Loucy (cell line): ENCODE measurements at regions not wholly inside any gene's neighbourhood (a gene's known extent, or its start where the extent isn't known, plus 50 kb on each side); places are given as distances from the start of the nearest gene placed in this dataset.

Experiments used
- H2AFZ ChIP-seq: fragments of 200-600 bp; sonication (generic); 2 replicates; pipeline ENCODE4 v1.6.0; 2016; ENCODE audit warnings: antibody characterized with exemption, mild to moderate bottlenecking, low read length, moderate library complexity
- H3F3A ChIP-seq: fragments of 200-600 bp; 2 replicates; pipeline ENCODE4 v1.6.0; 2016; ENCODE audit warnings: antibody characterized with exemption, low read depth, mild to moderate bottlenecking
- H3K27me3 ChIP-seq: fragments of 200-600 bp; sonication (generic); 2 replicates; pipeline ENCODE4 v1.6.1; 2014; ENCODE audit warnings: low read length, mild to moderate bottlenecking; ENCODE audit not compliant: insufficient read depth, poor library complexity, severe bottlenecking
- H3K36me3 ChIP-seq: fragments of 200-600 bp; sonication (generic); 2 replicates; pipeline ENCODE4 v1.6.1; 2016; ENCODE audit warnings: low read length; ENCODE audit not compliant: insufficient read depth
- H3K4me1 ChIP-seq: fragments of 200-600 bp; sonication (generic); 2 replicates; pipeline ENCODE4 v1.5.1; 2014; ENCODE audit warnings: low read length, mild to moderate bottlenecking; ENCODE audit not compliant: insufficient read depth, poor library complexity, severe bottlenecking
- H3K4me2 ChIP-seq: fragments of 200-600 bp; sonication (generic); 2 replicates; pipeline ENCODE4 v1.6.0; 2014; ENCODE audit warnings: antibody characterized with exemption, low read length, low read depth, mild to moderate bottlenecking; ENCODE audit not compliant: poor library complexity, severe bottlenecking
- H3K4me3 ChIP-seq: fragments of 200-600 bp; sonication (generic); 2 replicates; pipeline ENCODE4 v1.5.1; 2014; ENCODE audit warnings: low read length, mild to moderate bottlenecking, mixed read lengths; ENCODE audit not compliant: poor library complexity, severe bottlenecking
- H3K79me2 ChIP-seq: fragments of 200-600 bp; sonication (generic); 2 replicates; pipeline ENCODE4 v1.6.1; 2014; ENCODE audit warnings: low read length; ENCODE audit not compliant: insufficient read depth
- H3K9ac ChIP-seq: fragments of 200-600 bp; sonication (generic); 2 replicates; pipeline ENCODE4 v1.6.0; 2014; ENCODE audit warnings: mild to moderate bottlenecking, low read depth, low read length, moderate library complexity; ENCODE audit not compliant: poor library complexity, severe bottlenecking
- H3K9me2 ChIP-seq: fragments of 200-600 bp; sonication (generic); replicated peaks from 2 replicates; pipeline ENCODE4 v1.6.1; 2016; ENCODE audit warnings: low read depth, low read length, mixed read lengths
- H3K9me3 ChIP-seq: fragments of 200-600 bp; sonication (generic); 2 replicates; pipeline ENCODE4 v1.6.1; 2014; ENCODE audit warnings: mild to moderate bottlenecking, antibody characterized with exemption, low read length, low read depth; ENCODE audit not compliant: insufficient read depth
- H4K20me1 ChIP-seq: fragments of 200-600 bp; sonication (generic); 2 replicates; pipeline ENCODE4 v1.6.0; 2014; ENCODE audit warnings: antibody characterized with exemption, low read length, mild to moderate bottlenecking; ENCODE audit not compliant: insufficient read depth, poor library complexity, severe bottlenecking
- EZH2phosphoT487 ChIP-seq: fragments of 200-600 bp; IDR thresholded peaks from 2 replicates; pipeline ENCODE4 v1.6.1; 2018; ENCODE audit warnings: antibody characterized with exemption, mild to moderate bottlenecking, moderate library complexity, borderline replicate concordance
- TF ChIP-seq, protein P1 (sequence below): fragments of 200-600 bp; sonication (generic); conservative IDR thresholded peaks from 2 replicates; pipeline ENCODE4 v1.5.1; 2014; ENCODE audit warnings: mild to moderate bottlenecking, antibody characterized with exemption, low read length

DNA sequence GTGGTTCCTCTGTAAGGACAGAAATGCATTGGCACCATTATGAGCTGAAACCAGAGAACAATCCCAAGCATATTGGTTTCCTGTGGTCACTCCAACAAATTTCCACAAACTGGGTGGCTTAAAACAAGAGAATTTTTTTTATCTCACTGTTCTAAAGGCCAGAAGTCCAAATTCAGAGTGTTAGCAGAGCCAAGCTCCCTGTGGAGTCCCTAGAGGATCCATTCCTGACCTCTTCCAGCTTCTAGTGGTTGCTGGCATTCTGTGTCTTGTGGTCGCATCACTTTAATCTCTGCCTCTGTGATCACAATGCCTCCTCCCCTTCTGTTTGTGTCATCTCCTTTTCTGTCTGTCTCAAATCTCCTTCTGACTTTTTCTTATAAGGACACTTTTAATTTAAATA lies 380.3 kb downstream of the NYAP2 start:
- Histone ChIP-seq H3K27me3 (no peaks in the 10 kb centered on the region), H3K9me2 (no peaks in the 10 kb centered on the region), H3K4me2 (no peak overlapping the region), H3K4me3 (no peak overlapping the region), H2AFZ (no peak overlapping the region), H3K79me2 (no peaks in the 10 kb centered on the region), H3K9ac (no peak overlapping the region), H4K20me1 (no peaks in the 10 kb centered on the region), H3F3A (no peaks in the 10 kb centered on the region), H3K36me3 (no peaks in the 10 kb centered on the region), H3K9me3 (no peaks in the 10 kb centered on the region), H3K4me1 (no peaks in the 10 kb centered on the region)
- TF ChIP-seq EZH2phosphoT487 = no peak
- TF ChIP-seq, protein P1, sequence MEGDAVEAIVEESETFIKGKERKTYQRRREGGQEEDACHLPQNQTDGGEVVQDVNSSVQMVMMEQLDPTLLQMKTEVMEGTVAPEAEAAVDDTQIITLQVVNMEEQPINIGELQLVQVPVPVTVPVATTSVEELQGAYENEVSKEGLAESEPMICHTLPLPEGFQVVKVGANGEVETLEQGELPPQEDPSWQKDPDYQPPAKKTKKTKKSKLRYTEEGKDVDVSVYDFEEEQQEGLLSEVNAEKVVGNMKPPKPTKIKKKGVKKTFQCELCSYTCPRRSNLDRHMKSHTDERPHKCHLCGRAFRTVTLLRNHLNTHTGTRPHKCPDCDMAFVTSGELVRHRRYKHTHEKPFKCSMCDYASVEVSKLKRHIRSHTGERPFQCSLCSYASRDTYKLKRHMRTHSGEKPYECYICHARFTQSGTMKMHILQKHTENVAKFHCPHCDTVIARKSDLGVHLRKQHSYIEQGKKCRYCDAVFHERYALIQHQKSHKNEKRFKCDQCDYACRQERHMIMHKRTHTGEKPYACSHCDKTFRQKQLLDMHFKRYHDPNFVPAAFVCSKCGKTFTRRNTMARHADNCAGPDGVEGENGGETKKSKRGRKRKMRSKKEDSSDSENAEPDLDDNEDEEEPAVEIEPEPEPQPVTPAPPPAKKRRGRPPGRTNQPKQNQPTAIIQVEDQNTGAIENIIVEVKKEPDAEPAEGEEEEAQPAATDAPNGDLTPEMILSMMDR = no peak

- H3K79me2 ChIP-seq = no peaks in the 10 kb centered on the region
- H4K20me1 ChIP-seq = no peaks in the 10 kb centered on the region
- no peak overlapping the region for H3K9ac ChIP-seq
- H3K9me3 ChIP-seq = no peaks in the 10 kb centered on the region
- H3K36me3 ChIP-seq = no peaks in the 10 kb centered on the region
- H3K27me3 ChIP-seq = no peaks in the 10 kb centered on the region
- H3F3A ChIP-seq = no peaks in the 10 kb centered on the region
- H3K4me3 ChIP-seq = no peak overlapping the region
- no peak overlapping the region for H2AFZ ChIP-seq
- no peak overlapping the region for H3K4me2 ChIP-seq
- no peak for TF ChIP-seq EZH2phosphoT487
- TF ChIP-seq, protein P1 = no peak
- H3K4me1 ChIP-seq = no peaks in the 10 kb centered on the region
- H3K9me2 ChIP-seq = no peaks in the 10 kb centered on the region
Measured at GRCh38 chr2:225773148-225773547, 373.6 kb downstream of the NYAP2 start.

DNA sequence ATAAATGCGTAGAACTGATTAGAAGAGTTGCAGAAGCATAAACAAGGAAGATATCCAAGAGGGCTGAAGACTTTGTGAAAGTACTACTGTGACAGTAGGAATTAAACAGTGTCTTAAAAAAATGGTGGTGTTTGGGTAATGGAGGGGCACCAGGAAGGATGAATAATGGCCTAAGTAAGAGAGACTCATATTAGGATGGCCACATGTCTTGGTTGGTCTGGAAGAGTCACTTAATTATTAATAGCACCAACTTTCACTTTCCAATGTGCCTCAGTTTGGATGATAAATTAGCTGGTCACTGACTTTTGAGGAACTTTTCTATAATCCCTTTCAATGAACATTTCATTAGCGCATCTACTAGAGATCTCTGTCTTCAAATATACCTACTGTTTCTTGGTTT lies 372.2 kb downstream of the NYAP2 start:
- Histone ChIP-seq H3K4me1 (no peaks in the 10 kb centered on the region), H3K9me2 (no peaks in the 10 kb centered on the region), H3K27me3 (no peaks in the 10 kb centered on the region), H3K9me3 (no peaks in the 10 kb centered on the region), H3K4me2 (no peak overlapping the region), H3K4me3 (no peak overlapping the region), H2AFZ (no peak overlapping the region), H3K9ac (no peak overlapping the region), H3F3A (no peaks in the 10 kb centered on the region), H3K79me2 (no peaks in the 10 kb centered on the region), H4K20me1 (no peaks in the 10 kb centered on the region), H3K36me3 (no peaks in the 10 kb centered on the region)
- TF ChIP-seq, protein P1 = no peak
- TF ChIP-seq EZH2phosphoT487 = no peak
